ENCODE measurements at regions not wholly inside any gene's neighbourhood (a gene's known extent, or its start where the extent isn't known, plus 50 kb on each side); places are given as distances from the start of the nearest gene placed in this dataset.

DNA sequence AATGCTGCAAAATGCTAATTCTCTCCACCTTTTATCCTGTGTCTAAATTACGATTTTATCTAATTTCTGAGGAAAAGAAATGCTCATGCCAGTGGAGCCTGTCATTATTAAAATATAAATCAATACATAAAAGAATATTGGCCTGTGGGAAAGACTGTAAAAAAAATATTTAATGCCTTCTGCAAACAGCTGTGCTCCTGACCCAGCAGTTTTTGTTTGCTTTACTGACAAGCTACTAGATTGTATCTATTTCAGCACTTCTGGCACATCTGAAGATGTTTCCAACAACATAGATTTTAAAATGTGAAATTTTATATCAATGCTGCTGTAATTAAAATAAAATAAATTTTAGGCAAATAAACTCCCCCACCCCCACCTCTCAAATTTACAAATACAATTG, 493.6 kb upstream of the AGTR1 start:
- no peak overlapping the region for H3K4me3 ChIP-seq
- H3K79me2 ChIP-seq (replicated peaks; ENCODE audit: insufficient read depth), result no peaks in the 10 kb centered on the region
- no peak overlapping the region for H3K4me2 ChIP-seq
- peaks cover 6% of the 10 kb centered on the region; the same call in 1 of the 2 replicates for H3K4me1 ChIP-seq (ENCODE audit: insufficient read depth)
- no peak for TF ChIP-seq ETS1 (IDR thresholded peaks at IDR 0.05)
- no peak for TF ChIP-seq ZNF462 (CRISPR knock-in tag; IDR thresholded peaks at IDR 0.05)
- TF ChIP-seq NANOG (IDR thresholded peaks at IDR 0.05; ENCODE audit: borderline replicate concordance), result no peak
- TF ChIP-seq CREB1 (CRISPR knock-in tag; IDR thresholded peaks at IDR 0.05; ENCODE audit: low read depth), result no peak
- TF ChIP-seq JUNB (IDR thresholded peaks at IDR 0.05; ENCODE audit: unreplicated experiment), result no peak
- no peak for TF ChIP-seq STAT1 (IDR thresholded peaks at IDR 0.05; ENCODE audit: unreplicated experiment)
- no peak for TF ChIP-seq ZNF331 (CRISPR knock-in tag; IDR thresholded peaks at IDR 0.05; ENCODE audit: low read depth)
- TF ChIP-seq POLR2AphosphoS5 (IDR thresholded peaks at IDR 0.05; ENCODE audit: low read depth), result no peak
- TF ChIP-seq EZH2 (IDR thresholded peaks at IDR 0.05; ENCODE audit: low read depth, unreplicated experiment), result no peak
- TF ChIP-seq, protein P1, sequence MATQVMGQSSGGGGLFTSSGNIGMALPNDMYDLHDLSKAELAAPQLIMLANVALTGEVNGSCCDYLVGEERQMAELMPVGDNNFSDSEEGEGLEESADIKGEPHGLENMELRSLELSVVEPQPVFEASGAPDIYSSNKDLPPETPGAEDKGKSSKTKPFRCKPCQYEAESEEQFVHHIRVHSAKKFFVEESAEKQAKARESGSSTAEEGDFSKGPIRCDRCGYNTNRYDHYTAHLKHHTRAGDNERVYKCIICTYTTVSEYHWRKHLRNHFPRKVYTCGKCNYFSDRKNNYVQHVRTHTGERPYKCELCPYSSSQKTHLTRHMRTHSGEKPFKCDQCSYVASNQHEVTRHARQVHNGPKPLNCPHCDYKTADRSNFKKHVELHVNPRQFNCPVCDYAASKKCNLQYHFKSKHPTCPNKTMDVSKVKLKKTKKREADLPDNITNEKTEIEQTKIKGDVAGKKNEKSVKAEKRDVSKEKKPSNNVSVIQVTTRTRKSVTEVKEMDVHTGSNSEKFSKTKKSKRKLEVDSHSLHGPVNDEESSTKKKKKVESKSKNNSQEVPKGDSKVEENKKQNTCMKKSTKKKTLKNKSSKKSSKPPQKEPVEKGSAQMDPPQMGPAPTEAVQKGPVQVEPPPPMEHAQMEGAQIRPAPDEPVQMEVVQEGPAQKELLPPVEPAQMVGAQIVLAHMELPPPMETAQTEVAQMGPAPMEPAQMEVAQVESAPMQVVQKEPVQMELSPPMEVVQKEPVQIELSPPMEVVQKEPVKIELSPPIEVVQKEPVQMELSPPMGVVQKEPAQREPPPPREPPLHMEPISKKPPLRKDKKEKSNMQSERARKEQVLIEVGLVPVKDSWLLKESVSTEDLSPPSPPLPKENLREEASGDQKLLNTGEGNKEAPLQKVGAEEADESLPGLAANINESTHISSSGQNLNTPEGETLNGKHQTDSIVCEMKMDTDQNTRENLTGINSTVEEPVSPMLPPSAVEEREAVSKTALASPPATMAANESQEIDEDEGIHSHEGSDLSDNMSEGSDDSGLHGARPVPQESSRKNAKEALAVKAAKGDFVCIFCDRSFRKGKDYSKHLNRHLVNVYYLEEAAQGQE (IDR thresholded peaks at IDR 0.05; ENCODE audit: unreplicated experiment), result no peak
- H3K4me3 Mint-ChIP-seq, result no peak overlapping the region
- H3K9me2 ChIP-seq (ENCODE audit: insufficient read depth), result no peaks in the 10 kb centered on the region
- H3K36me3 ChIP-seq (ENCODE audit: insufficient read depth), result no peaks in the 10 kb centered on the region
- no peaks in the 10 kb centered on the region for H3F3A ChIP-seq (replicated peaks; ENCODE audit: low read depth)
- ATAC-seq, result no peak
- DNase-seq (ENCODE audit: low spot score), result no peak
- H3K4me1 Mint-ChIP-seq, result peaks cover 20% of the 10 kb centered on the region
- H3K9me3 Mint-ChIP-seq, result no peaks in the 10 kb centered on the region
- H4K20me1 ChIP-seq (replicated peaks; ENCODE audit: insufficient read depth), result no peaks in the 10 kb centered on the region
- H3K36me3 Mint-ChIP-seq (ENCODE audit: low read depth), result no peaks in the 10 kb centered on the region
- no peak overlapping the region for H3K27ac ChIP-seq (ENCODE audit: low read depth)
- no peaks in the 10 kb centered on the region for H3K27me3 Mint-ChIP-seq (ENCODE audit: insufficient read depth, low read depth, poor library complexity)
- no peak overlapping the region for H2AFZ ChIP-seq
- H3K27me3 ChIP-seq (ENCODE audit: insufficient read depth), result no peaks in the 10 kb centered on the region
- H3K27ac Mint-ChIP-seq, result no peak overlapping the region

Measured in GM23338 (cell line).